ENCODE measurements at regions not wholly inside any gene's neighbourhood (a gene's known extent, or its start where the extent isn't known, plus 50 kb on each side); places are given as distances from the start of the nearest gene placed in this dataset.

DNA sequence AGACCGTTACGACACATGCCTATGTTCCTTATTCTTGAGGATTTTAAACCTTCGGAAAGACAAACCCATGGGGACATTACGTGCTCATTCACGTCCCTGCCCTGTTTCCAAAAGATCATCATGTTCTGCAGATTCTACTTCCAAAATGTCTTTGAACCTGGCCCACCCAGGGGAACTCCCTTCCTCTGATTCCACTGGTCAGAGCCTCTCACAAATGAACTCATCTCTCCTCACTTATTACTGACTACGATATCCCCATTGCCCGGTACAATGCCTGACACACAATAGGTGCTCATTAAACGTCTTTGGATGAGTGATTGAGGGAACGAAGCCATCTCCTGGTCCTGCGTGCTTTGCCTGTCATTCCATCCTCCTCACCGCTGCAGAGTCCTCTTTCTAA, 168.3 kb upstream of the RNF32 start:
- TF ChIP-seq TAF1 (IDR thresholded peaks at IDR 0.05; ENCODE audit: low read depth, low read length), result no peak
- TF ChIP-seq POLR2A (IDR thresholded peaks at IDR 0.05; ENCODE audit: low read depth, low read length), result no peak
- TF ChIP-seq SPI1 (IDR thresholded peaks at IDR 0.05; ENCODE audit: low read depth, low read length), result no peak
